ENCODE measurements at regions not wholly inside any gene's neighbourhood (a gene's known extent, or its start where the extent isn't known, plus 50 kb on each side); places are given as distances from the start of the nearest gene placed in this dataset.

- Histone ChIP-seq H3K27me3 (ENCODE audit: insufficient read depth, low read length) (no peaks in the 10 kb centered on the region), H3K4me2 (ENCODE audit: low read length) (no peak overlapping the region), H4K20me1 (ENCODE audit: insufficient read depth, low read length) (no peaks in the 10 kb centered on the region), H3K79me2 (ENCODE audit: insufficient read depth, low read length) (no peaks in the 10 kb centered on the region), H2AFZ (ENCODE audit: low read depth, low read length) (no peak overlapping the region), H3K4me3 (ENCODE audit: insufficient read depth, low read depth, low read length) (no peak overlapping the region), H3K9ac (ENCODE audit: low read length) (no peak overlapping the region), H3K36me3 (ENCODE audit: insufficient read depth, low read length) (no peaks in the 10 kb centered on the region), H3K9me3 (ENCODE audit: insufficient read depth, low read depth, low read length) (no peaks in the 10 kb centered on the region), H3K4me1 (ENCODE audit: insufficient read depth, low read length) (no peaks in the 10 kb centered on the region), H3K27ac (ENCODE audit: low read depth, low read length) (no peak overlapping the region)
- DNase-seq (ENCODE audit: low read depth) = peak; percentile 71
- Mint-ChIP-seq H3K36me3 (ENCODE audit: low read depth, unreplicated experiment) (no peaks in the 10 kb centered on the region), H3K27ac (ENCODE audit: unreplicated experiment) (no peak overlapping the region), H3K4me1 (ENCODE audit: low read depth, unreplicated experiment) (peaks cover 3% of the 10 kb centered on the region), H3K9me3 (ENCODE audit: unreplicated experiment) (no peaks in the 10 kb centered on the region), H3K27me3 (ENCODE audit: low read depth, unreplicated experiment) (no peaks in the 10 kb centered on the region), H3K4me3 (ENCODE audit: unreplicated experiment) (no peak overlapping the region)
- no peak for FAIRE-seq
- TF ChIP-seq CTCF (IDR thresholded peaks at IDR 0.05; ENCODE audit: insufficient read depth, low read depth, low read length) (no peak), EZH2 (IDR thresholded peaks at IDR 0.05; ENCODE audit: insufficient read depth, low read length) (no peak)
Observed at GRCh38 chr20:9945408-9945807, 89.4 kb upstream of the ANKEF1 start.

GRCh38 chr20:9942736-9943135 is 92.1 kb upstream of the ANKEF1 start:
- Histone ChIP-seq H3K27me3 (ENCODE audit: insufficient read depth, low read length) (no peaks in the 10 kb centered on the region), H4K20me1 (ENCODE audit: insufficient read depth, low read length) (no peaks in the 10 kb centered on the region), H3K4me1 (ENCODE audit: insufficient read depth, low read length) (no peaks in the 10 kb centered on the region), H3K9me3 (ENCODE audit: insufficient read depth, low read depth, low read length) (no peaks in the 10 kb centered on the region), H2AFZ (ENCODE audit: low read depth, low read length) (no peak overlapping the region), H3K27ac (ENCODE audit: low read depth, low read length) (no peak overlapping the region), H3K79me2 (ENCODE audit: insufficient read depth, low read length) (no peaks in the 10 kb centered on the region), H3K36me3 (ENCODE audit: insufficient read depth, low read length) (no peaks in the 10 kb centered on the region), H3K4me3 (ENCODE audit: insufficient read depth, low read depth, low read length) (no peak overlapping the region), H3K4me2 (ENCODE audit: low read length) (no peak overlapping the region), H3K9ac (ENCODE audit: low read length) (no peak overlapping the region)
- Mint-ChIP-seq H3K9me3 (ENCODE audit: unreplicated experiment) (no peaks in the 10 kb centered on the region), H3K27ac (ENCODE audit: unreplicated experiment) (no peak overlapping the region), H3K4me3 (ENCODE audit: unreplicated experiment) (no peak overlapping the region), H3K27me3 (ENCODE audit: low read depth, unreplicated experiment) (no peaks in the 10 kb centered on the region), H3K36me3 (ENCODE audit: low read depth, unreplicated experiment) (no peaks in the 10 kb centered on the region), H3K4me1 (ENCODE audit: low read depth, unreplicated experiment) (peaks cover 3% of the 10 kb centered on the region)
- TF ChIP-seq CTCF (IDR thresholded peaks at IDR 0.05; ENCODE audit: insufficient read depth, low read depth, low read length) (no peak), EZH2 (IDR thresholded peaks at IDR 0.05; ENCODE audit: insufficient read depth, low read length) (no peak)
- no peak for FAIRE-seq
- DNase-seq (ENCODE audit: low read depth) = no peak

- H3K27me3 Mint-ChIP-seq (ENCODE audit: low read depth, unreplicated experiment) = no peaks in the 10 kb centered on the region
- no peak overlapping the region for H3K4me2 ChIP-seq (ENCODE audit: low read length)
- H3K4me1 ChIP-seq (ENCODE audit: insufficient read depth, low read length) = no peaks in the 10 kb centered on the region
- no peak overlapping the region for H3K4me3 ChIP-seq (ENCODE audit: insufficient read depth, low read depth, low read length)
- no peaks in the 10 kb centered on the region for H3K79me2 ChIP-seq (ENCODE audit: insufficient read depth, low read length)
- no peaks in the 10 kb centered on the region for H3K4me1 Mint-ChIP-seq (ENCODE audit: low read depth, unreplicated experiment)
- H3K9me3 ChIP-seq (ENCODE audit: insufficient read depth, low read depth, low read length) = no peaks in the 10 kb centered on the region
- no peak overlapping the region for H3K4me3 Mint-ChIP-seq (ENCODE audit: unreplicated experiment)
- no peak for FAIRE-seq
- H3K27ac Mint-ChIP-seq (ENCODE audit: unreplicated experiment) = no peak overlapping the region
- no peak overlapping the region for H2AFZ ChIP-seq (ENCODE audit: low read depth, low read length)
- H3K27me3 ChIP-seq (ENCODE audit: insufficient read depth, low read length) = no peaks in the 10 kb centered on the region
- no peak for DNase-seq (ENCODE audit: low read depth)
- no peaks in the 10 kb centered on the region for H4K20me1 ChIP-seq (ENCODE audit: insufficient read depth, low read length)
- no peaks in the 10 kb centered on the region for H3K36me3 Mint-ChIP-seq (ENCODE audit: low read depth, unreplicated experiment)
- H3K9ac ChIP-seq (ENCODE audit: low read length) = no peak overlapping the region
- H3K27ac ChIP-seq (ENCODE audit: low read depth, low read length) = no peak overlapping the region
- TF ChIP-seq CTCF (IDR thresholded peaks at IDR 0.05; ENCODE audit: insufficient read depth, low read depth, low read length) = no peak
- no peak for TF ChIP-seq EZH2 (IDR thresholded peaks at IDR 0.05; ENCODE audit: insufficient read depth, low read length)
- no peaks in the 10 kb centered on the region for H3K36me3 ChIP-seq (ENCODE audit: insufficient read depth, low read length)
- no peaks in the 10 kb centered on the region for H3K9me3 Mint-ChIP-seq (ENCODE audit: unreplicated experiment)
Observed at GRCh38 chr20:9940329-9940728, 94.5 kb upstream of the ANKEF1 start.

Measured in astrocyte (in vitro differentiated cells and primary cell).